GM18519 (cell line): ENCODE measurements at regions not wholly inside any gene's neighbourhood (a gene's known extent, or its start where the extent isn't known, plus 50 kb on each side); places are given as distances from the start of the nearest gene placed in this dataset.

Experiments used
- ATAC-seq: cut with Tn5 transposase; IDR thresholded peaks from one replicate; pipeline ENCODE4 v1.9.1; 2021; ENCODE audit warnings: mild to moderate bottlenecking, moderate library complexity; ENCODE audit not compliant: unreplicated experiment, low FRiP score

DNA sequence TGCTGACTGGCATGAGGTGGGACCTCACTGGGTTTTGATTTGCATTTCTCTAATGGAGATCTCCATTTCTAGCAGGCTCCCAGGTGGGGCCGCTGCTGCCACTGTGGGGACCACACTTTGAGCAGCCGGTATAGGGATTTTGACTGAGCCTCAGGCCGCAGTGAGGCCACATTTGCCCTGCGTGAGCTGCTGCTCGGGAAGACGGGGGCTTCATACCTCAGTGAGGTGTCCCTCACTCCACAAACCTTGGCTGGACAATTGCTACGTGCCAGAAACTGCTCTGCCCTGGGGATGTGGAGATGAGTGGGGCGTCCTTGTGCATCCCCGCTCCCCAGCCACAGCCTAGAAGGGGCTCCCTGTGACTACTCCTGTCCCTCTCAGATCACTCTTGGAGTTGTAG is 134.3 kb downstream of the ANKRD60 start:
- ATAC-seq, result no peak

DNA sequence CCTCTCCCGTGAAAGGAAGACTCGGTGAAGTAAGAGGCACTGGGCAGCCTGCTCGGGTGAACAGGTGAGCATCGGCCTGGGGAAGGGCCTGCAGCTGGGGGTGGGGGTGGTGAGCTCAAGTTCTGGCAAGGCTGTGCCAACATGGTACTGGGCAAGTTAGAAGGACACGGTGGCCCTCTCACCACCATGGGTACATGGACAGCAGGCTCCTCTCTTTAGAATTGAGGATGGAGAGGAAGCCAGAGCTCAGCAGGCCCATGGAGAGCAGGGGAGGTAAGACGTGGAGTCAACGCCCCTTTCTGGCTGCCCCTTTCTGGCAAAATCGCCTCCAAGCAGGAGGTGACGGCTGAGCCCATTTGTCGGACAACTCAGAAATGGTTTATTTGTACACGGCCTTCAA is 135.6 kb downstream of the ANKRD60 start:
- ATAC-seq, result no peak

DNA sequence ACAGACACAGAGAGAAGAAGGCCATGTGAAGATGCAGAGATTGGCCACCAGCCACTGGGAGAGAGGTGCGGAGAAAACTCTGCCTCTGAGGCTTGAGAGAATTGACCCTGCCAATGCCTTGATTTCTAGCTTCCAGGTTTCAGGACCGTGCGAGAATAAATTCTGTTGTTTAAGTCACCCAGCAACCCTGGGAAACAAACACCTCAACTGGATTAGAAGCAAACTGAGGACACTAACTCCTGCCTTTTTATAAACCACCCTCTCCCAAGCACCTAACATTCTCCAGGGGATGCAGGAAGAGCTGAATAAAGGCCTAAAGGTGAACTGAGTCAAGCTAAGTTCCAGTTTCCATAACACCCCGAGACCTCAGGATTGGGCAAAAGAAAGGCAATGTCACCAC is 136.1 kb downstream of the ANKRD60 start:
- ATAC-seq, result no peak

DNA sequence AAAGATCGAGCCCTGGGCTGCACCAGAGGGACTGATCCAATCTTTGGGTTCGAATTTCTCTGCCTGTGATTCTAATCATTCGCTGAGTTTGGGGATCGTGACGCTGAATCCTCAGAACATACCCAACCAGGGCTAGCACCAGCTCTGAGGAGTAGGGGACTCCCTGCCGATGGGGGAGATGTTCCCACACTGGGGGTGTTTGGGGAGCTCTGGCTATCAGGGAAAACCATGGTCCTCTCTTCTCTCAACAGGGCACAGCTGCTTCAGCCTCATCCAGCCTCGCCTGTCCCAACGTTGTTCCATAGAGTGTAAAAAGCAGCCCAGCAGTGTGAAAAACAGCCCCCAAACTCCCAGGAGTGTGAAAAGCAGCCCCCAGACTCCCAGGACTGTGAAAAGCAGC is 136.6 kb downstream of the ANKRD60 start:
- no peak for ATAC-seq

DNA sequence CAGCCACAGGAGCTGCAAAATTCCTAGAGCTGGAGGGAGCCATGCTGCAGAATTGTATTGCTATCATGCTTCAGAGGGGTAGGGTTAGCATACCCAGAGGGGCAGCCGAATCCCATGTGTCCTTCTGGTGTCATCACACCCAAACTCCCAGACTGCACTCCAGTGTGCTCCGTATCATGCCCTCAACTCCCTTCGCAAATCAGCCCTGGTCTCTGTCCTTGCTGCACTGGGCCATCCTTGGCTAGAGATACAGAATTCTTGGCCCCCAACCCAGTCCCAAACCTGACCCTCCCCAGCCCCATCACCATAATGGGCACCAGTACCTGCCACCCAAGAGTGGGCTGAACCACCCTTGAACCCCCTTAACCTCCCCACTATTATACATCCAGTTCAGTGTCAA is 138.3 kb downstream of the ANKRD60 start:
- ATAC-seq, result no peak

DNA sequence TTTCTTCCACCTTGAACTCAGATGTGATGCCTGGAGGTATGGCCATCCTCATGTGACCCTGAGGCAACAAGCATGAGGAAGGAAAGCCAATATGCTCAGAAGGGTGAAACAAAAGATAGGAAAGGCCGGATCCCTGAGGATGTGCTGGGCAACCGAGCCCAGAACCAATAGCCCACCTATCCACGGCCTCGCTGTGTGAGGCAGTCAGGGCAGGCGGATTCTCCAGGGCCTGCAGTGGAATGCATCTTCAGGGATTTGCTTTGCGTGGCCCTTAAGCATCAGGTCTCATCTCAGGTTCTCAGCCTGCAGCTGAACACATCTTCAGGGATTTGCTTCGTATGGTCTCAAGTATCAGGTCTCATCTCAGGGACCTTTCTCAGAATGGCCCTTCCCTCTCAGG is 139.8 kb downstream of the ANKRD60 start:
- no peak for ATAC-seq

DNA sequence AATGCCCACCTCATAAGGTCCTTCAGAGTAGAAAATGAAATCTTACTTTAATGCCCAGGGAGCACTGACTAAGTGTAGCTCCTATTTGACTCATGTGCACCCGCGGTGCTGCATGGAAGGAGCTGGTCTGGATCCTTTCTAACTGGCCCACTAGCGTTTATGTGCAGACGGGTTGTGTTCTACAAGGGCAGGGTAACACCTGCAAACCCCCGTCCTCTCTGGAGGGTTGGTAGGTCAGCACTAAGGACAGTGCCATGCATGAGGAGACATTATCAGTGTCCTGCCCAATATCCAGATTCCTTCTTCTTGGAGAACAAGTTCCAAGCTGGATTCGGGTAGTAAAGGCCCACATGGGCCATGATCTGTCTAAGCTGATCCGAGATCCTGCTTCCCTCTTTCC is 140.3 kb downstream of the ANKRD60 start:
- ATAC-seq, result no peak

DNA sequence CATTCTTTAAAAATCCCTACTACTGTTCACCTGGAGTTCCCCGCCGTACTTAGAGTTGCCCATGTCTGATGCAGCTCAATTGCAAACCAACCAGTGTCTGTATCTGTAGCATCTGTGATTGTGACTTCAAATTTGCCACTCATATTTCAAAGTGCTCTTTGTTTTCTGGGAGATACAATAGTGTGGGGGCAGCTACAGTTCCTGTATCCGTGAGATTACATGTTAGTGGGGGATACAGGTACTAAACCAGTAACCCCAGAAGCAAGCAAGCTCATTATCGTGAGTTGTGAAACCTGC is 140.9 kb downstream of the ANKRD60 start:
- no peak for ATAC-seq

DNA sequence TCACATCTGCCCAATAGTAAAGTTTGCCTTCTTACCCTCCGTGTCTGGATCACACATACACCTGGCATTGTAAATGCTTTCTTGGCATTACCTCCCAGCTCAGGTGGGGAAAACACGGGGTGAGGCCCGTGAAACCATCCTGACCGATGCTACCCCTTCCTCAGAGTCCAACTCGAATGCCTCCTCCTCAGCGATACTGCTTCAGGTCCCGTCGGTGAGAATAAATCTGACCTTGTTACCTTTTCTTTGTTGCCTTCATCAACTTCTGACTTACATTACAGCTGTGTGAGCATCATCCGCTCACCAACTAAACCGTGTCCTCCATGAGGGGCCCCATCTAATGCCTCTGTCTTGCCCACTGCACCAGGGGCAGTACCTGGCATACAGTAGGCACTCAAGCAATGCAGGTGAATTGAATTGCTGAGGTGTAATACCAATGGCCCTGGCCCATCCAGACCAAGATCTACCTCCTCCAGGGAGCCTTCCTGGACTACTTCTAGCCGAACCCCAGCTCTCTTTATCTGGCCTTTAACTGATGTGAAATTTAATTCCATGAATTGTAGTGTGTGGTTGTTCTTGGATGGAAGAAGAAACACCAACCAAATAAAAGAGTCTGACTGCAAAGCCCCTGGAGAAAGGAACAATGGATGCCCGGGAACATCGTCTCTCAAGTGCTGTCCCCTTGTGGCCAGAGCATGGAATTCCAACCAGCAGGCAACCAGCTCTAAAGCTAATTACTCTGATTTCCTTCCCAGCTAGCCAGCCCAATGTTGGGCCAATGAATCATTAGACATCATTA is 141.5 kb downstream of the ANKRD60 start:
- no peak for ATAC-seq

DNA sequence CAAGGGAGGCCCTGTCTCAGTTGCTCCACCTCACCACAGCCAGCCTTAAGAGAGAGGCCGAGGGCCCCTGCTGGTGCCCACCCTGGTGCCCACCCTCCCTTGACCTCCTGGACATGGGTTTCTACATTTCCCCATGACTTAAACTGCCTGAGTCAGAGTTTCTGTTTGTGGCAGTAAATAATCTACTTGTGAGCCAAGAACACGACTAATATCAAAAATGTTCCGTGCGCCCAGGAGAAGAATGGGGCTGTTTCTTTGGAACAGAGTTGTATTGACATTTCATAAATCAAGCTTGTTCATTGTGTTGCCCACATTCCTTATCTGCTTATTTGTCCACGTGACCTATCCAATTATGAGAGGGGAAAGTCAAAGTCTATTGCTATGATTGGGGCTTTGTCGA is 143.5 kb downstream of the ANKRD60 start:
- ATAC-seq, result no peak

DNA sequence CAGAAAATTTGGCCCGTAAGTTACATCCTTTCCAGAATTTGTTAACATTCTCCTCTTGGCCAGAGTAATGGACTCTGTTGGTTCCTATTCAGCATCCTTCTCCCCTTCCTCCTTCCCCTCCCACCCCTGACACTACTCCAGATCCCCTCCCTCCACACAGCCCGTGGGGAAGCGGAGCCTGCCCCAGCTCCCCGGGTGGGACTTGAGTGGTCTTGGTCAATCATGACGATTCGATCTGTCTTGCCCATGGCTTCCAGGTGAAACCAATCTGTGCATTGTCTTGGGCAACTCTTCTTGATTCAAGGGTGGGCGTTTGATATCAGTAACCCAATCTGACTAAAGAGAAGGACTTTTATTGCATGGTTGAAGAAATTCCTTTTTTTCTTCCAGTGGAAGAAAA is 143.9 kb downstream of the ANKRD60 start:
- no peak for ATAC-seq

DNA sequence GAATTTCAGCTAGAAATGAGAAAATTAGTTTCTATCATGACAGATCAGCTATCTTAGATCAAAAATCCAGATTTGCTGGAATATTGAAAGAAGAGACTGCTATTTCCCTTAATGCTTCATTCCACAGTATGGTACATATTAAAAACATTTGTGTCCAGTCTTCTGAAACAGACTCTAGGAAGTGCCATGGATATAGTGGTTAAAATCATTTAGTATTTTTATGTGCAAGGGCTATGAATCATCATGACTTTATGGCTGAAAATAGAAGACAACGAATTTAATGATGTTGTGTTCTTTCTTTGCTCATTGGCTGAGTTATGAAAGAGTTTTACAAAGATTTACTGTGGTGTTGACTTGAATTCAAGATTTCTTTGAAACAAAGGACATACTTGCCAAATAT is 146.6 kb downstream of the ANKRD60 start:
- no peak for ATAC-seq

DNA sequence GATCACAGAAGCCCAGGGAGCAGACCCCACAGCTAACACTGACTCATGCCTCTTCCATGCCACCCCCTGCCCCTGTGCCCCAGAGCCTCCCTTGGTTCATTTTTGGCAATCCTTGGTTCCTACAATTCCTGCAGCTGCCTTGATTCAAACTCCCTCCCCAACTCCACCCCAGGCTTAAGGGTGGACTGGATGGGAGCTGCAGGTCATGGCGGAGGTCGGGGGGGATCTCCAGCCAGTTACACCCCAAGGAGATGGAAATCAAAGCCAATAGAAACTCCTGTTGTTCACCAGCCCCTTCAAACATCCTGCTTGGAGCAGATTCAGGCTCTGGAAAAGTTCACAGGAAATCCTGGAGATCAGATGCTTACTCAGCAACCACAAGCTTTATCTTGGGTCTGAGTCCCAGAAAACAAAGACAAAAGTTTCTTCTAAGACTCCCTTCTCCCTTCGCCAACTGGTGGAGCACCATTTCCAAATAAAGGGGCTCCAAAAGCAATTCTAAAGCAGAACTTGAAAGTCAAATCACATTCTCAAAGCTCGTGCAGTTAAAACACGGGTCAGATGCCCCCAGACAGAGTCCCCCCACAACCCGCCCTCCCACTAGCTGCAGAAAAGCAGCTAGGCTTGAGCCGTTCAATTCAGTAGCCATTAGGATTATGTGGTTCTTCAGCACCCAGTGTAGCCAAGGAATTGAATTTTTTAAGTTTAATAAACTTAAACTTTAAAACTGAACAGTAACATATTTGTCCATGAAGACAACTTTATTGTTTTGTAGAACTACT is 149.5 kb downstream of the ANKRD60 start:
- ATAC-seq, result no peak

DNA sequence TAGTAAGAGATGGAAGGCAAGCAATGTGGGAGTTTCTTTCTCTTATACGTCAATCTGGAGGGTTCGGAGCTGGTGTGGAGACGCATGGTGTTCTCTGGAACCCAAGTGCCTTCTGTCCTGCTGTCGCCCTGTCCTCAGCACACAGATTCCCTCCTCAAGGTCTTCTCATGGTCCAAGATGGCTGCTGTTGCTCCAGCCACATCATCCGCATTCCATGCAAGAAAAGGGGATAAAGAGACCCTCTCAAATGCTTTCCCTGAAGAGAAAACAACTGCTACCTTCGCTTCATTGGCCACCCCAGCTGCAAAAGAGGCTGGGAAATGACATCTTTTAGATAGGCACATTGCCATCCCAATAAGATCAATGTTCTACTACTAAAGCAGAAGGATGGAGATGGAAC is 151.2 kb downstream of the ANKRD60 start:
- ATAC-seq, result no peak

DNA sequence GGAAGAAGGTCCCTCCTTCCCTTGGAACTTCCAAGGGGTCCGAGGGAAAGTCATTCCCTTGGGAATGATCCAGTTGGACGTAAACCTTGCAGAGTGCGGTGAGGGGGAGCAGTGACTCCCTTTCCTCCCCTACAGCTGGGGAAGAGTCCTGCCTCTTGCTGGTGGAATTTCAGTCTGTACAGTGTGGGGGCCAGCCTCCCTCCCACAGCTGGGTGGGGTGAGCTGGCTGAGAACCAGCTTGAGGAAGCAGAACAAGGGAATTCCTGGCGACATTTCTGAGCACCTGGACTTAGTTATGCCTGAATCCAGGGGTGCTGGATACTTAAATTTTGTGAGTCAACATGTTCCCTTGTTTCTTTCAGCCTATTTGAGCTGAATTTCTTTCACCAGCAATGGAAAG is 152.0 kb downstream of the ANKRD60 start:
- ATAC-seq, result no peak

DNA sequence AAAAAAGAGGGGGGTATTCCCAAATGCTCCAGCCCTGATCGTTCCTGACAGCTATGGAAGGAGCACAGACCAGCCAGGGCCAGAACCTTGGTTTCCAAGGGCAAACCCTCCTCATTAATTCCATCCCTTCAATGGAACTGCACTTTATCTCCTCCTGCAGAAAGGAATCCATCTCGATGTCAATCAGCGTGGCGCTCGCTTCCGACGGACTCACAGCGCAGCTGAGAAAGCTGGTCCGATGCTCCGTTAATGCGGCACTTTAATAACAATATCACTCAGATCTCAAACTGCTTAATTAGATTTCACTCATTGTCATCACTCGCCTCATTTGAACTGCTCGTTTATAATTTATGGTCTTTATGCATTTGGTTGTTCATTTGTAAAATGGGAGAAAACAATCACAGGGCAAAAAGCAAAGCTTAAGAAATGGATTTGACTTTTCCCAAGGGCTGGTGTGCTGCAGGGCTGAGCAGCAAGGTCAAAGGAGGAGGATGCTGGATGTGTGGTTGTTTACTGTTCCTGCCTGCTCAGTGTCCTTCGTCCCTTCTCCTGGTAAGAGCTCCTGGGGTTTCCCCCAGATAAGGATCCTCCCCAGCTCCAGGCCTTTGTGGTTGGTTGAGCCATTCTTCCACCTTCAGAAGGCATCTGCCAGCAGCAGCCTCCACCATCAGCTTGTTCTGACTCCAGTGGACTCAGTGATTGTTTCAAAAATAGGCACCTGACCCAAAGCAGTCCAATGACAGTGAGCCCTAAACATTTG is 152.7 kb downstream of the ANKRD60 start:
- ATAC-seq, result no peak

DNA sequence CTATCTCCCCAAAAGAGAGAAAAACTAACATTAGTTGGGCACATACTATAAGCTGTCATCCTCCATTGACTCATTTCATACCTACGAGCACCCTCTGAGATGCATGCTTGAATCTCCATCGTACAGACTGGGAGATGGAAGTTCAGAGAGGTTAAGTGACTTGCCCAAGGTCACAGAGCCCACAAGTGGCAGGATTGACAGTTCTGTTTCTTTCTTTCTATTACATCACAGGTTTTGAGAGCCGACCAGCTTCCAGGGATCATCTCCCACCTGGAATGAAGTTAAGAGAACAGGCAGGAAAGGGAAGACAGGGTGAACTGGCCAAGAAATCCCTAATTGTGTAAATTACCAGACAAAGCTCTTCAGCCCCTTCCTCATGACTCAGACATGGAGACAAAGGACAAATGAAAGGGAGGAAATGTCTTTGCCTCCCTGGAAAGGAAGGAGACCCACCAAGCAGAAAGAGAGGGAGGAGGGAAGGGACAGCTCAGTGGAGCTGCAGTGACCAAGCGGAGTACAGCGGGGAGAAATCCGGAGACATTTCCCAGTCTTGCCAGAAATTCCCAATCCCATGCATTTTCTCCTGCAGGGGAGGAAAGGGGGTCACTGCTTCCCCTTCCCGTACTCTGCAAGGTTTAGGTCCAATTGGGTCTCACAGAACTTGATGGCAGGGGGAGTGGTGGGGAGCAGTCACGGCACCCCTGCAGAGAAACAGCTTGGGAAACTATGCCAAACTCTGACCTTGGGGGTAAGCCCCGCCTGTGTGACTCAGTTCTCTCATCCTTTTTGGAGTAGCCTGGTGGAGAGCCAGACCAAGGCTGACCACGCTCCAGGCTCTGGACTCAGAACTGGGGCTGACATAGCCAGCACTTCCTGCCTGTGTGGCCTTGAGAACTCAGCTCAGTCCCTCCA is 154.3 kb downstream of the ANKRD60 start:
- ATAC-seq, result no peak

DNA sequence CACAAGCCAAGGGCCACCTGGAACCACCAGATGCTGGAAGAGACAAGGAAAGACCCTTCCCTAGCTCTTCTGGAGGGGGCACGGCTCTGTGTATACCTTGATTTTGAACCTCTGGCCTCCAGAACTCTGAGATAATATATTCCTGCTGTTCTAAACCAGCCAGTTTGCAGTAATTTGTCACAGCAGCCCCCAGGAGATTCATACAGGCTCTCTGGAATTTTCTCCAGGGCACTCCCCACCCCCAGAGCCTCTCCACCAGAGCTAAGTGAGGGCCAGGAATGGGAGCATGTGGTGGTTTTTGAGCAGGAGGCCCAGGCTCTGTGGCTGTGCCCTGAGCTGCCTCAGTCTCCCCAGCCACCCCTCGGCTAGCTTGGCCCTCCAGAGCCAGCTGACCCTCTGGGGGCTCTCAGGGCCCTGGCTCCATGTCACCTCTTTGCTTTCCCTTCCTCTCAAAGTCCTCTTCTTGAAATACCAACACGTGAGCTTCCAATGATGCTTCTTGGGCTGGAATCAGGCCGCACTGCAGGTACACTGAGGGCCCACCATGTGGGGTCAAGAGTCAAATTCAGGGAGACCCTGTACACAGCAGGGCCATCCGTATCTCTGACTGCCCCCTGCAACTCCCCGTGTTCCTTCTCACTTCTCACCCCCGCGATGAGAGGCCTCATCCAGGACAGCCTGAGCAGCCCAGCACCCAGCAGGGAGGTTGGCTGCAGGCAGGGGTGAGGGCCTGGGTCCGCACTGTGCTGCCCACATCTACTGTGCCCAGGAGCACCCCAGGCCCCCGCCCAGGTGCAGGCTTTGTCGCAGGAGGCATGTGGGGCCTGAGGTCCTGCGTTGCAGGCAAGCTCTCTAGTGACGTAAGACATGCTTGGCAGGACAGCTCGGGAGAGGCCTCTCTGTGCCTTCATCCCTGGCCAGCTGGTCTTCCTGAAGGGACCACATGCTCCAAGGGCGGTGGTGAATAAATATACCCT is 155.5 kb downstream of the ANKRD60 start:
- ATAC-seq, result no peak

DNA sequence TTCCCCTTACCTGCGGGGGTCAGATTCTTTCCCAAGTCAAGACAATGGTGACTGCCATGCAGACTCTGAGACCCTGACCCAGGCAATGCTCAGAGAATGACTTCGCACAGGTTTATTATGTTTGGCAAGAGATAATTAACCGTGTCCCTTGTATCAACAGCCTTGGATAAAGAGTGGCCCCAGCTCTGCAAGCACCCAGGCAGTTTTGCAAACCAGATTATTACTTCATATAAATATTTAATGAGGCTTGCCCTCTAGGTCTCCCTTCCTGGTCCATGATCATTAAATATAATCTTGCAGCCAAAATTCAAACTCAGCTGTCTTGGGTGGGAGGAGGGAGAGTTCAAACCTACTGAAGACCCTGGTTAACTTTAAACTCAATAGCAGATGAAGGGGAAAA is 156.5 kb downstream of the ANKRD60 start:
- ATAC-seq, result no peak
